ENCODE measurements at regions not wholly inside any gene's neighbourhood (a gene's known extent, or its start where the extent isn't known, plus 50 kb on each side); places are given as distances from the start of the nearest gene placed in this dataset.

DNA sequence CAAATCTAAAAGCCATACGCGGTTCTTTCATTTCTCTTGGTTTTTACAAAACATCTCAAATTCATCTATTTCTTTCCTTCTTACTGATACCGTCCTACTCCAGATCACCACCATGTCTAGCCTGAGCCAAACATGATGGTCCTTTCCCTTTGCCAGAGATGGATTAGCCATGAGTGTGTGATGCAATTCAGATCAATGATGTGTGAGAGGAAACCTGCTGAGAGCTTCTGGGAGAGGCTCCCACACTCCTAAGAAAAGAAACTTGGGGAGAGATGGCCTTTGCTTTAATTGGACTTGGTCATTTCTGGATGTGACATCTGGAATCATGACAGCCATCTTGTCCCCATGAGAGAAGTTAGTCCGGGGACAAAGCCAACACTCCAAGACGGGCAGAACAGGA is 367.2 kb downstream of the FGFR2 start:
- TF ChIP-seq, protein P1, sequence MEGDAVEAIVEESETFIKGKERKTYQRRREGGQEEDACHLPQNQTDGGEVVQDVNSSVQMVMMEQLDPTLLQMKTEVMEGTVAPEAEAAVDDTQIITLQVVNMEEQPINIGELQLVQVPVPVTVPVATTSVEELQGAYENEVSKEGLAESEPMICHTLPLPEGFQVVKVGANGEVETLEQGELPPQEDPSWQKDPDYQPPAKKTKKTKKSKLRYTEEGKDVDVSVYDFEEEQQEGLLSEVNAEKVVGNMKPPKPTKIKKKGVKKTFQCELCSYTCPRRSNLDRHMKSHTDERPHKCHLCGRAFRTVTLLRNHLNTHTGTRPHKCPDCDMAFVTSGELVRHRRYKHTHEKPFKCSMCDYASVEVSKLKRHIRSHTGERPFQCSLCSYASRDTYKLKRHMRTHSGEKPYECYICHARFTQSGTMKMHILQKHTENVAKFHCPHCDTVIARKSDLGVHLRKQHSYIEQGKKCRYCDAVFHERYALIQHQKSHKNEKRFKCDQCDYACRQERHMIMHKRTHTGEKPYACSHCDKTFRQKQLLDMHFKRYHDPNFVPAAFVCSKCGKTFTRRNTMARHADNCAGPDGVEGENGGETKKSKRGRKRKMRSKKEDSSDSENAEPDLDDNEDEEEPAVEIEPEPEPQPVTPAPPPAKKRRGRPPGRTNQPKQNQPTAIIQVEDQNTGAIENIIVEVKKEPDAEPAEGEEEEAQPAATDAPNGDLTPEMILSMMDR (IDR thresholded peaks at IDR 0.05): no peak
- no peak for TF ChIP-seq POLR2A (IDR thresholded peaks at IDR 0.05)

Data from thyroid gland (tissue), 4 donors.